SJSA1 (cell line): ENCODE measurements at regions not wholly inside any gene's neighbourhood (a gene's known extent, or its start where the extent isn't known, plus 50 kb on each side); places are given as distances from the start of the nearest gene placed in this dataset.

Experiments
- DNase-seq, 2 experiments: peaks; one replicate each; pipeline ENCODE4 v3.0.0-alpha.2; 2015 to 2020; ENCODE audit warnings: low spot score in 2 of 2, low read depth in 1 of 2
- H3K27ac ChIP-seq: fragments of 250-450 bp; sonication (Bioruptor Pico); 2 replicates; pipeline ENCODE4 v1.5.1; 2020; ENCODE audit warnings: mild to moderate bottlenecking, moderate library complexity
- H3K27me3 ChIP-seq: fragments of 250-450 bp; sonication (Bioruptor Pico); replicated peaks from 2 replicates; pipeline ENCODE4 v1.5.1; 2020; ENCODE audit warnings: mild to moderate bottlenecking, moderate library complexity
- H3K36me3 ChIP-seq: fragments of 250-450 bp; sonication (Bioruptor Pico); 2 replicates; pipeline ENCODE4 v1.5.1; 2020; ENCODE audit warnings: mild to moderate bottlenecking
- H3K4me1 ChIP-seq: fragments of 250-450 bp; sonication (Bioruptor Pico); replicated peaks from 2 replicates; pipeline ENCODE4 v1.6.1; 2021; ENCODE audit warnings: mild to moderate bottlenecking
- H3K4me3 ChIP-seq: fragments of 250-450 bp; sonication (Bioruptor Pico); 2 replicates; pipeline ENCODE4 v1.5.1; 2020; ENCODE audit warnings: mild to moderate bottlenecking
- H3K9me3 ChIP-seq: fragments of 250-450 bp; sonication (Bioruptor Pico); replicated peaks from 2 replicates; pipeline ENCODE4 v1.5.1; 2020; ENCODE audit warnings: mild to moderate bottlenecking

DNA sequence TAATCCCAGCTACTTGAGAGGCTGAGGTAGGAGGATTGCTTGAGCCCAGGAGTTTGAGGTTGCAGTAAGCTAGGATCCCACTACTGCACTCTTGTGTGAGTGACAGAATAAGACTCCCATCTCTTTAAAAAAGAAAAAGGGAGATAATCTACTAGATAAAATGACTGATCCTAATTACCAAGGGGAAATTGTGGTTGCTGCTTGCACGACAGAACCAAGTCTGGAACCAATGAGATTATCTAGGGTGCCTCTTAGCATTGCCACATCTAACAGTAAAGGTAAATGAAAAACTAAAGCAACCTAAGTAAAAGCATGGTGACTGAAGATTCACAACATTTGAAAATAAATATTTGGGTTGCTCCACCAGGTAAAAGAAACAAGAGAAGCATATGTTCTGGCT is 185.1 kb downstream of the PDHA2 start:
- Histone ChIP-seq H3K4me3 (no peak overlapping the region), H3K27ac (no peak overlapping the region), H3K9me3 (no peaks in the 10 kb centered on the region), H3K4me1 (no peaks in the 10 kb centered on the region), H3K36me3 (no peaks in the 10 kb centered on the region), H3K27me3 (no peaks in the 10 kb centered on the region)
- DNase-seq, result no peak

- Histone ChIP-seq H3K4me1 (no peaks in the 10 kb centered on the region), H3K4me3 (no peak overlapping the region), H3K27ac (no peak overlapping the region), H3K27me3 (no peaks in the 10 kb centered on the region), H3K9me3 (no peaks in the 10 kb centered on the region), H3K36me3 (no peaks in the 10 kb centered on the region)
- no peak for DNase-seq
Measured at GRCh38 chr4:96035727-96036126, 195.8 kb downstream of the PDHA2 start.

GRCh38 chr4:96036781-96037180 is 196.9 kb downstream of the PDHA2 start:
- no peaks in the 10 kb centered on the region for H3K36me3 ChIP-seq

GRCh38 chr4:96037705-96038104 is 197.8 kb downstream of the PDHA2 start:
- no peaks in the 10 kb centered on the region for H3K36me3 ChIP-seq
- no peaks in the 10 kb centered on the region for H3K4me1 ChIP-seq
- no peak overlapping the region for H3K4me3 ChIP-seq
- no peaks in the 10 kb centered on the region for H3K9me3 ChIP-seq
- no peaks in the 10 kb centered on the region for H3K27me3 ChIP-seq
- no peak overlapping the region for H3K27ac ChIP-seq
- no peak for DNase-seq

More at GRCh38 chr4:96036781-96037180, 196.9 kb downstream of the PDHA2 start:
- Histone ChIP-seq H3K4me1 (no peaks in the 10 kb centered on the region), H3K27ac (no peak overlapping the region), H3K9me3 (no peaks in the 10 kb centered on the region), H3K4me3 (no peak overlapping the region), H3K27me3 (no peaks in the 10 kb centered on the region)
- no peak for DNase-seq

- no peaks in the 10 kb centered on the region for H3K36me3 ChIP-seq
- DNase-seq, result no peak
- no peaks in the 10 kb centered on the region for H3K27me3 ChIP-seq
- H3K27ac ChIP-seq, result no peak overlapping the region
- no peak overlapping the region for H3K4me3 ChIP-seq
- H3K4me1 ChIP-seq, result no peaks in the 10 kb centered on the region
- no peaks in the 10 kb centered on the region for H3K9me3 ChIP-seq
Measured at GRCh38 chr4:96039217-96039616, 199.3 kb downstream of the PDHA2 start.

GRCh38 chr4:96039803-96040436 is 200.0 kb downstream of the PDHA2 start:
- Histone ChIP-seq H3K36me3 (no peaks in the 10 kb centered on the region), H3K27me3 (no peaks in the 10 kb centered on the region), H3K4me1 (no peaks in the 10 kb centered on the region), H3K4me3 (no peak overlapping the region), H3K9me3 (no peaks in the 10 kb centered on the region), H3K27ac (no peak overlapping the region)
- DNase-seq, result no peak

DNA sequence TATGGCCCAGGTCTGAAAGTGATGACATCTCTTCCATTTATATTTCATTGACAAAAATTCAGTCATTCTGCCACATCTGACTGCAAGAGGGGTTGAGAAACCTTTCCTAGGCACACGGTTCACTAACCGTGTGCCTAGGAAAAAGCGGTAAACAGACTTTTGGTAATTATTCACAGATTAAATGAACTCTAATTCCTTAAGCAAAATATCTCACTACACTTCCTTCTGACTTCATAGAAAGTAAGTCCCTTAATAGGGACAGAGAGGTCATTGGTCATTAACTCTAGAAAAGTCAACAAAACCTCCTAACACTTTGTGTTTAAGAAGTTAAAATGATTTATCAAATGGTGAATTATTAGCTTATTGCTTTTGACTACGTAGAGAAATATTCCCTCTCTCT is 205.1 kb downstream of the PDHA2 start:
- no peaks in the 10 kb centered on the region for H3K36me3 ChIP-seq
- DNase-seq, result no peak
- H3K27me3 ChIP-seq, result no peaks in the 10 kb centered on the region
- H3K4me3 ChIP-seq, result no peak overlapping the region
- H3K27ac ChIP-seq, result no peak overlapping the region
- H3K4me1 ChIP-seq, result no peaks in the 10 kb centered on the region
- no peaks in the 10 kb centered on the region for H3K9me3 ChIP-seq

- Histone ChIP-seq H3K4me1 (no peaks in the 10 kb centered on the region), H3K9me3 (no peaks in the 10 kb centered on the region), H3K27ac (no peak overlapping the region), H3K4me3 (no peak overlapping the region), H3K27me3 (no peaks in the 10 kb centered on the region), H3K36me3 (no peaks in the 10 kb centered on the region)
- no peak for DNase-seq
Measured at GRCh38 chr4:96052827-96053226, 212.9 kb downstream of the PDHA2 start.

DNA sequence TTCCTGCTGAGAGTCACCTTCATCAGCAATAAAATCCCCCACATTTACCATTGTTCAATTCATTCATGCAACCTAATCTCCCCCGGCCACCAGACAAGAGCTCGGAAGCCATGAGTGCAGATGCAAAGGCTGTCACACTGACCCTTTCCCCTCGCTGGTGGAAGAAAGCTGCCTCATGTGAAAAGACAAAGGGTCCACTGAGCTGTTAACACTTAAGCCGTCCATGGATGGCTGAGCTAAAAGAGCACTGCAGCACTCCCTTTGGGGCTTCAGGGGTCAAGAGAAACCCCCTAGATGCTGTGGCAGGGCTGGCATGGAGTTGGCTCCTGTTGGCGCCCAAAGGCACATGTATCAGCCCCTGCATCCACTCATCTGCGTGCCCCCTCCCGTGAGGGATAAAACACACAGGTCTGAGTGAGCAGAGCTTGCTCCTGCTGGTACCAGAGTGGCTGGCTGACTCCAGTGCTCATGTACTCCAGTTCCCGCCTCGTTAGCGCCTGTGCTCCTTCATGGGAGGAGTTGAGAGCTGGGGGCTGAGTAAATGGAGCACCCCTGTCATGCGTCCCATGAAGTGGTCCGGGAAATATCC is 216.5 kb downstream of the PDHA2 start:
- DNase-seq, result no peak
- Histone ChIP-seq H3K4me1 (no peaks in the 10 kb centered on the region), H3K4me3 (no peak overlapping the region), H3K27ac (no peak overlapping the region), H3K27me3 (no peaks in the 10 kb centered on the region), H3K9me3 (no peaks in the 10 kb centered on the region; the same call in 1 of the 2 replicates), H3K36me3 (no peaks in the 10 kb centered on the region)

GRCh38 chr4:96063639-96064038 is 223.7 kb downstream of the PDHA2 start:
- Histone ChIP-seq H3K27ac (no peak overlapping the region), H3K4me1 (no peaks in the 10 kb centered on the region), H3K36me3 (no peaks in the 10 kb centered on the region), H3K4me3 (no peak overlapping the region), H3K9me3 (no peaks in the 10 kb centered on the region), H3K27me3 (no peaks in the 10 kb centered on the region)
- no peak for DNase-seq

- no peak for DNase-seq
- H3K4me3 ChIP-seq, result no peak overlapping the region
- H3K9me3 ChIP-seq, result no peaks in the 10 kb centered on the region
- no peaks in the 10 kb centered on the region for H3K27me3 ChIP-seq
- H3K36me3 ChIP-seq, result no peaks in the 10 kb centered on the region
- H3K27ac ChIP-seq, result no peak overlapping the region
- no peaks in the 10 kb centered on the region for H3K4me1 ChIP-seq
Measured at GRCh38 chr4:96073461-96073860, 233.6 kb downstream of the PDHA2 start.

DNA sequence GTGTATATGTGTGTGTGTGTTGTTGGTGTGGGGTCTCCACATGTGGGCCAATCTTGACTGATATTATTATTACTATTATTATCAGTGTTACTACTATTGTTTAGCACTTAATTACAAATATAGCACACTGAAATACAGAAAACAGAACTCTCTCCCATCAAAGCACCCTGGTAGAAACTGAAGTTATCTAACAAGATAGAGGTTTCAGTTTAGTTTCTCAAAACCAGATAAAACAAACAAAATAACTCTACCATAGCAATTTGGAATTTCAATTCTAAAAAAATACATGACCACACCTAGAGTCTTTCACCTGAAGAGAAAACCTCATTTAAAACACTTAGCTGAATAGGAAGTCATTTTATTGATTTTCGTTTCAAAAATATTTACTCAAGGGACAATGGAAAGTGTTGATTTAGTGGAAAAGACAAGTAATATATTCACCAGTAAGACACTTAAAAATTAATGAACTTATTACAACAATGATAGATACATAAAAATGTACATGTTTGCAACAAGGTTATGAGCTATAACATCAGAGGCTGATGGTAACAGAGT is 252.3 kb downstream of the PDHA2 start:
- DNase-seq, result no peak
- no peaks in the 10 kb centered on the region for H3K4me1 ChIP-seq
- H3K36me3 ChIP-seq, result no peaks in the 10 kb centered on the region
- H3K9me3 ChIP-seq, result no peaks in the 10 kb centered on the region
- no peak overlapping the region for H3K27ac ChIP-seq
- H3K27me3 ChIP-seq, result no peaks in the 10 kb centered on the region
- no peak overlapping the region for H3K4me3 ChIP-seq

DNA sequence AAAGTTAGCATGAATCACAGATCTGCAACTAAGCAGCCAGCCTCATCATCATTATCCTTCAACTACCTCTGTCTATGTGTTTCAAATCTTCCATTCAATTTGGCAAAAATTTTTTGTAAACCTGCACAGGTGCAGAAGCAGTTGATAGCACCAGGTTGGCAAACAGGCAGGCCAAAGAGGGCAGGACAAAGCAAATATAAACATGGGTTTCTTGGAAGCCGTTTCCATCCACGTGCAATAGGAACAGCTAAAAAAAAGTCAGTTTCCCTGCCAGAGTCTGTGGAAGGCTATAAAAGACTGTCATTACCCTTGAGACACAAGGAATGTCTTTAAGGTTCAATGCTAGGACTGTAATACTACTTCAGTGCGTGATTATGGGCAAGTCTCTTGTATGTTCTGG is 253.2 kb downstream of the PDHA2 start:
- no peak for DNase-seq
- no peaks in the 10 kb centered on the region for H3K36me3 ChIP-seq
- no peak overlapping the region for H3K27ac ChIP-seq
- H3K27me3 ChIP-seq, result no peaks in the 10 kb centered on the region
- no peaks in the 10 kb centered on the region for H3K4me1 ChIP-seq
- no peaks in the 10 kb centered on the region for H3K9me3 ChIP-seq
- no peak overlapping the region for H3K4me3 ChIP-seq

DNA sequence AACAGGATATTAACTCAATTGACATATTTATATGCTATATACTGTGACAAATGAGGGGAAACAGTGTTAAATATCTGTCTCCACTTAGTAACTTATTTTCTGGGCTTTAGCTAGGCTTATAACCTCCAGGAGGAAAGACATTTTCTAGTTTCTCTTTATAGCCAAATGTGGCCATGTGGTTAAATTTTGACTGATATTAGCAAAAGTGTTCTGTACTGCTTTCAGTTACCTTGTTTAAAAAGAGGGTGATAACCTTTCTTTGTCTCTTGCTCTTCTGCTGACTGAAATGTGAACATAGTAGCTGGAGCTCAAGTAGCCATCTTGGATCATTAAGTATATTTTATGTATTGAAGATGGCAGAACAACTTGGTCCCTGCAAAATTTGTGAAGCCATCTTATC is 253.7 kb downstream of the PDHA2 start:
- Histone ChIP-seq H3K27ac (no peak overlapping the region), H3K4me1 (no peaks in the 10 kb centered on the region), H3K9me3 (no peaks in the 10 kb centered on the region), H3K36me3 (no peaks in the 10 kb centered on the region), H3K27me3 (no peaks in the 10 kb centered on the region), H3K4me3 (no peak overlapping the region)
- DNase-seq, result no peak

DNA sequence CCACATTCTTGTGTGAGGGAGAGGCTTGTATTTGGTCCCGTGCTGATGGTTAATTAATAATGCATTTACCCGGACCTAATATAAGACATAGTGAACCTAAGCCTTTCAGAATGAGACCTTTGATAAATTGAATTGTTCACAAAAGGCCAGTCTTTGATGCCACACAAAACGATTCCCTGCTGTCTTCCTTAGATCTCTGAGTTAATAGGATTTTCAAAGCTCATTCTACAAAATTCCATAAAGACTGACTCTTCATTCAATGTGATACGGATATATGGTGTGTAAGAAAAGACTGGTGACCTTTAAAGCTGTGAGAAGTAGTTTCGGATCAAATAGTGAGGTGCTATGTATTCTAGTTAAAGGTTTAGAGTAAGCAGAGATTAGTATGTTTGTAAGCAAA is 254.3 kb downstream of the PDHA2 start:
- no peak overlapping the region for H3K4me3 ChIP-seq
- no peak overlapping the region for H3K27ac ChIP-seq
- no peaks in the 10 kb centered on the region for H3K9me3 ChIP-seq
- no peak for DNase-seq
- no peaks in the 10 kb centered on the region for H3K4me1 ChIP-seq
- no peaks in the 10 kb centered on the region for H3K36me3 ChIP-seq
- no peaks in the 10 kb centered on the region for H3K27me3 ChIP-seq
